Mucosa of descending colon (tissue), 3 donors: ENCODE measurements at regions not wholly inside any gene's neighbourhood (a gene's known extent, or its start where the extent isn't known, plus 50 kb on each side); places are given as distances from the start of the nearest gene placed in this dataset.
A peak's percentile ranks its signal among the peaks of the same experiment; 100 is the strongest.

ENCODE experiments used
- ATAC-seq: fragments of 200-7000 bp; cut with Tn5 transposase; one replicate; pipeline ENCODE4 v1.9.1; 2020; ENCODE audit warnings: mild to moderate bottlenecking, moderate library complexity
- DNase-seq, 3 donors: peaks; one replicate each; pipeline ENCODE4 v3.0.0-alpha.2; 2020
- H3K36me3 ChIP-seq: fragments of 200-600 bp; one replicate; pipeline ENCODE4 v1.8.0; 2021; ENCODE audit warnings: low read depth, mild to moderate bottlenecking
- H3K4me1 ChIP-seq: fragments of 200-600 bp; one replicate; pipeline ENCODE4 v1.8.0; 2021; ENCODE audit warnings: low read depth, mild to moderate bottlenecking
- H3K4me3 ChIP-seq: fragments of 200-600 bp; one replicate; pipeline ENCODE4 v1.8.0; 2021; ENCODE audit warnings: mild to moderate bottlenecking
- H3K9me3 ChIP-seq: fragments of 200-600 bp; one replicate; pipeline ENCODE4 v1.8.0; 2021; ENCODE audit warnings: mild to moderate bottlenecking
- CTCF ChIP-seq: fragments of 200-600 bp; IDR thresholded peaks from one replicate; pipeline ENCODE4 v1.8.0; 2022; ENCODE audit warnings: antibody characterized with exemption, mild to moderate bottlenecking
- intact Hi-C, 2 donors: fragments of 100-400 bp; cut with DNase I in 1 of 2; cut with micrococcal nuclease in 1 of 2; formaldehyde crosslinking; loops; one replicate each; pipeline versions ENCODE4 v1.11.0 to v1.11.1; 2022; cut with DNase I, micrococcal nuclease
- donor health status: DM: no; HTN: no; CAD: no; lungs with moderate emphysema.
- donor health status: DM: no; HTN: no; CAD: no.
- donor health status: DM: no; HTN: yes; CAD: no.

- intact Hi-C loops, result loop anchor here in 1 of 2 donors (10.0 kb wide), 1 partner anchor 64 kb away; no protein-coding TSS in a partner anchor
- Histone ChIP-seq H3K36me3 (no peaks in the 10 kb centered on the region), H3K4me3 (no peak overlapping the region), H3K4me1 (peaks cover 34% of the 10 kb centered on the region), H3K9me3 (no peaks in the 10 kb centered on the region)
- ATAC-seq (peak; percentile 6), DNase-seq (peak in 2 of 3 donors; percentile 51 to 55)
- TF ChIP-seq CTCF, result no peak
Measured at GRCh38 chr1:117678246-117678977, 72.6 kb downstream of the TENT5C start.

- Histone ChIP-seq H3K4me1 (peaks cover 31% of the 10 kb centered on the region), H3K36me3 (no peaks in the 10 kb centered on the region), H3K9me3 (no peaks in the 10 kb centered on the region), H3K4me3 (no peak overlapping the region)
- ATAC-seq (no peak), DNase-seq (no peak)
- intact Hi-C loops, result loop anchor here in 1 of 2 donors (10.0 kb wide), 1 partner anchor 64 kb away; no protein-coding TSS in a partner anchor
- TF ChIP-seq CTCF, result no peak
Measured at GRCh38 chr1:117679299-117679698, 73.5 kb downstream of the TENT5C start.

- no peaks in the 10 kb centered on the region for H3K9me3 ChIP-seq
- H3K36me3 ChIP-seq, result no peaks in the 10 kb centered on the region
- DNase-seq (peak in 2 of 3 donors; percentile 56 to 61), ATAC-seq (peak; percentile 44)
- peaks cover 25% of the 10 kb centered on the region for H3K4me1 ChIP-seq
- intact Hi-C loops, result loop anchor here in 1 of 2 donors (10.0 kb wide), 2 partner anchors 65 to 145 kb away; no protein-coding TSS in a partner anchor
- TF ChIP-seq CTCF, result no peak
- H3K4me3 ChIP-seq, result no peak overlapping the region
Measured at GRCh38 chr1:117679868-117680267, 74.0 kb downstream of the TENT5C start.

GRCh38 chr1:117680316-117681002 lies 74.6 kb downstream of the TENT5C start:
- peak; percentile 78 for ATAC-seq
- DNase-seq, result peak in 1 of 3 donors; percentile 55
- Histone ChIP-seq H3K36me3 (no peaks in the 10 kb centered on the region), H3K4me3 (no peak overlapping the region), H3K4me1 (peaks cover 19% of the 10 kb centered on the region), H3K9me3 (no peaks in the 10 kb centered on the region)
- intact Hi-C loops, result loop anchor here in 1 of 2 donors (10.0 kb wide), 1 partner anchor 146 kb away; no protein-coding TSS in a partner anchor
- TF ChIP-seq CTCF, result no peak

GRCh38 chr1:117681093-117681900 lies 75.4 kb downstream of the TENT5C start:
- no peak overlapping the region for H3K4me3 ChIP-seq
- peaks cover 21% of the 10 kb centered on the region for H3K4me1 ChIP-seq
- DNase-seq (no peak), ATAC-seq (peak; percentile 46)
- no peak for TF ChIP-seq CTCF
- intact Hi-C loops, result loop anchor here in 1 of 2 donors (10.0 kb wide), 1 partner anchor 146 kb away; no protein-coding TSS in a partner anchor
- no peaks in the 10 kb centered on the region for H3K9me3 ChIP-seq
- no peaks in the 10 kb centered on the region for H3K36me3 ChIP-seq
